Esophagus squamous epithelium (tissue), 5 donors: ENCODE measurements at regions not wholly inside any gene's neighbourhood (a gene's known extent, or its start where the extent isn't known, plus 50 kb on each side); places are given as distances from the start of the nearest gene placed in this dataset.

Experiments
- DNase-seq: peaks from one replicate; lab custom pipeline; 2025; lab: John Stamatoyannopoulos, UW
- H3K27ac ChIP-seq, 4 donors: fragments of 200-600 bp; sonication (generic); one replicate each; pipeline ENCODE4 v1.5.1; 2016 to 2019; ENCODE audit warnings: mild to moderate bottlenecking in 1 of 4
- H3K27me3 ChIP-seq, 4 donors: fragments of 200-600 bp; sonication (generic); 1 replicate in 3 of 4; 2 replicates in 1 of 4; pipeline versions ENCODE4 v1.5.1 to v1.6.0; 2017 to 2021; ENCODE audit warnings: antibody characterized with exemption in 1 of 4
- H3K36me3 ChIP-seq, 3 donors: fragments of 200-600 bp; sonication (generic); one replicate each; pipeline ENCODE4 v1.5.1; 2016 to 2019
- H3K4me1 ChIP-seq, 3 donors: fragments of 200-600 bp; sonication (generic); one replicate each; pipeline ENCODE4 v1.5.1; 2017 to 2019
- H3K4me3 ChIP-seq, 4 donors: fragments of 200-600 bp; sonication (generic); 1 replicate in 3 of 4; 2 replicates in 1 of 4; pipeline ENCODE4 v1.5.1; 2016 to 2019; ENCODE audit warnings: mild to moderate bottlenecking in 2 of 4, moderate library complexity in 1 of 4
- H3K9me3 ChIP-seq, 3 donors: fragments of 200-600 bp; sonication (generic); one replicate each; pipeline ENCODE4 v1.5.1; 2016 to 2019
- CTCF ChIP-seq, 6 experiments: fragments of 450-650 bp in 4 of 6; fragments of 200-600 bp in 2 of 6; sonication (generic) in 2 of 6; IDR thresholded peaks; one replicate each; pipeline ENCODE4 v1.5.1; 2016 to 2019; ENCODE audit warnings: antibody characterized with exemption in 6 of 6, mild to moderate bottlenecking in 4 of 6, moderate library complexity in 4 of 6
- POLR2A ChIP-seq, 4 donors: fragments of 450-650 bp; IDR thresholded peaks; one replicate each; pipeline ENCODE4 v1.6.1; 2017; ENCODE audit warnings: antibody characterized with exemption in 4 of 4, mild to moderate bottlenecking in 4 of 4, moderate library complexity in 3 of 4
- WGBS, 2 donors: methylation state at CpG; one replicate each; pipeline ENCODE4 v1.1.5; 2018; 5-methylcytosine and 5-hydroxymethylcytosine counted together
- intact Hi-C: fragments of 100-400 bp; cut with DNase I; formaldehyde crosslinking; loops from one replicate; pipeline ENCODE4 v1.15.0; 2022
- donor health status: DM: yes; HTN: yes; CAD: no.

DNA sequence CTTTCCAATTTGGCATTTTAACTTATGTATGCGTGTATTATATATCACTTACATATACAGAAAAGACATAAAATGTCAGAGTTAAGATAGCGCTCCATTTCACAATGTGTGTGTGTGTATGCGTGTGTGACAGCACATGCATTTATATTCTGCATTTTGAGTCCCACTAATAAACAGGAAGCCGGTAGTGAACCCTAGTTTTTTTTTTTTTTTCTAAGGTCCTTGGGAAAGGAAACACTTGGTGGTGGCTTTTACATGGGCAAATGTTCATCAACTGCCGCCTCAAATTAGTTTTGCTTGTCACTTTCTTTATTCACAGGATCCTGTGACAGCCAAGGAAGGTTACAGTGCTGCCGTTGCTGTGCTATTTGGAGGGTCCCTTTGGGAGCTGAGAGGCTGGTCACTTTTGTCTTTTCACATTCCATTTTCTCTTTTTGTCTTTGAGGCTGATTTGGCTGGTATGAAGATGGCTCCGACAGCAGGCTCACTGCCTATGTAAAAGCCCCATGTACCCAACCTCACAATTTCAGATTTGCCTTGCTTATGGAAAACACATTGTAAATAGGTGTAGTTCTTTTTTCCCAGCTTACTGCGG is 298.9 kb downstream of the CSNK1G3 start:
- peaks cover 0 to 79% (median 49%) of the 10 kb centered on the region in 3 donors for H3K4me1 ChIP-seq
- peak overlapping the region in 1 of 4 donors; percentile 62 for H3K27ac ChIP-seq
- H3K9me3 ChIP-seq = no peaks in the 10 kb centered on the region
- WGBS, 2 donors = 77% methylated on average over 8 of the region's 8 CpGs
- intact Hi-C loops = no loop called here
- no peaks in the 10 kb centered on the region for H3K36me3 ChIP-seq
- H3K27me3 ChIP-seq = no peaks in the 10 kb centered on the region
- no peak for DNase-seq
- H3K4me3 ChIP-seq = no peak overlapping the region
- no peak for TF ChIP-seq CTCF (IDR thresholded peaks at IDR 0.05)
- TF ChIP-seq POLR2A (IDR thresholded peaks at IDR 0.05) = no peak

DNA sequence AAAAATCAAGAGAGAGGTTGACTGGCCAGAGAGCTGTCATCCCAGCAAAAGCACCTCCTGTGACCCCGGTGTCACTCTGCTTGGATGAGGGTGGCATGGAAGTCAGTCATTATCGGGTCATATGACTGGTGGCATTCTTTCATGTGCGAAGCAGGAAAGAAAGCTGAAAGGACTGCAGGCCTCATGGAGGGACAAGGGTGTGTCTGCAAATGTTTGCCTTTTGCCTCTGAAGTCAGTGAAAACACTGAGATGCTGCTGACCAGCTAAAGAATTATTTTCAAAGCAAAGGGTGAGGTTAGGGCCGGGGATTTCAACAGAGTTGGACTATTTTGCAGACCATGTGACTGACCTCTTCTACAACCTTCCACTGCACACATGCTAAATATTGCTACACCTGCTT is 298.3 kb downstream of the CSNK1G3 start:
- TF ChIP-seq CTCF (IDR thresholded peaks at IDR 0.05) (no peak), POLR2A (IDR thresholded peaks at IDR 0.05) (no peak)
- intact Hi-C loops = no loop called here
- Histone ChIP-seq H3K4me1 (peaks cover 0 to 85% (median 49%) of the 10 kb centered on the region in 3 donors), H3K27ac (peak overlapping the region in 3 of 4 donors; percentile 32 to 62 (median 33)), H3K4me3 (no peak overlapping the region), H3K36me3 (no peaks in the 10 kb centered on the region), H3K9me3 (no peaks in the 10 kb centered on the region), H3K27me3 (no peaks in the 10 kb centered on the region)
- no peak for DNase-seq
- WGBS, 2 donors = 29 to 45% methylated on average over 4 of the region's 4 CpGs

DNA sequence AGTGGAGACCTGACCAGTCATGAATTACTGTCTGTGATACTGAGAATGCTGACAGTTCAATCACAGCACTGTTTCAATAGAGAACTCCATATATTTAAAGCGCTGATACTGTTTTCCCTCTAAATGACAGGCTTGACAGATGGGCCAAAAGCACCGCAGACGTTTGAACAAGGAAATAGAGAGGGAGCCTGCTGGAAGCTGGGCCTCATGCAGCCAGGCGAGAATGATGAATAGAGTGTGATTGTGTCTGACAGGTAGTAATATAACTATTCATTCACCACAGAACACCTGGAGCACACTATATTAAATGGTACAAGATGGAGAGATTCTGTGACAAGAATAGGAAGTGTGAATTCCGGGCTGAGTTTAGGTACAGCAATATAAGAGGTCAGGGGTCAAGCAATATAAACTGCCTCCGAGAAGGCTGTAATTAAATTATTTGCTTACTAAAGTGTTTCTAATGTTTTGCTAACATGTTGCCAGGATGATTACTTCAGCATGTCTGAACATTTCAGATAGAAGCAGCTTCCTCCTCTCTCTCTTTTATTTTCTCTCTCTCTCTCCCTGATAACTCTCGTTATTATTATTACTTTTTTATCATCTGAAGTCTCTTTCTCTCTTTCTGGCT is 297.7 kb downstream of the CSNK1G3 start:
- TF ChIP-seq CTCF (IDR thresholded peaks at IDR 0.05) (peak in 1 of 6 experiments; percentile 12), POLR2A (IDR thresholded peaks at IDR 0.05) (no peak)
- intact Hi-C loops = no loop called here
- WGBS, 2 donors = 9 to 24% methylated on average over 7 of the region's 7 CpGs
- H3K36me3 ChIP-seq = no peaks in the 10 kb centered on the region
- H3K4me3 ChIP-seq = no peak overlapping the region
- H3K27ac ChIP-seq = peak overlapping the region in 3 of 4 donors; percentile 32 to 62 (median 33)
- H3K9me3 ChIP-seq = no peaks in the 10 kb centered on the region
- peaks cover 0 to 86% (median 48%) of the 10 kb centered on the region in 3 donors for H3K4me1 ChIP-seq
- H3K27me3 ChIP-seq = no peaks in the 10 kb centered on the region
- DNase-seq = no peak

GRCh38 chr5:123808461-123809380 is 296.7 kb downstream of the CSNK1G3 start:
- intact Hi-C loops = no loop called here
- H3K27ac ChIP-seq = no peak overlapping the region
- no peaks in the 10 kb centered on the region for H3K36me3 ChIP-seq
- no peak for DNase-seq
- WGBS, 2 donors = 78 to 80% methylated on average over 9 of the region's 9 CpGs
- peaks cover 0 to 76% (median 38%) of the 10 kb centered on the region in 3 donors for H3K4me1 ChIP-seq
- H3K9me3 ChIP-seq = no peaks in the 10 kb centered on the region
- no peak overlapping the region for H3K4me3 ChIP-seq
- no peak for TF ChIP-seq POLR2A (IDR thresholded peaks at IDR 0.05)
- TF ChIP-seq CTCF (IDR thresholded peaks at IDR 0.05) = no peak
- no peaks in the 10 kb centered on the region for H3K27me3 ChIP-seq
